Endothelial cell (in vitro differentiated cells): ENCODE measurements at regions not wholly inside any gene's neighbourhood (a gene's known extent, or its start where the extent isn't known, plus 50 kb on each side); places are given as distances from the start of the nearest gene placed in this dataset.

Source experiments
- DNase-seq: peaks from one replicate; pipeline ENCODE4 v3.0.0; 2021; ENCODE audit warnings: low spot score
- H3K27ac Mint-ChIP-seq: one replicate; pipeline ENCODE4 v1.8.0; 2021; ENCODE audit warnings: mixed read lengths, inconsistent platforms; ENCODE audit not compliant: unreplicated experiment
- H3K27me3 Mint-ChIP-seq: one replicate; pipeline ENCODE4 v1.8.0; 2021; ENCODE audit warnings: mild to moderate bottlenecking, moderate library complexity, mixed read lengths, inconsistent platforms; ENCODE audit not compliant: unreplicated experiment
- H3K36me3 Mint-ChIP-seq: one replicate; pipeline ENCODE4 v1.8.0; 2021; ENCODE audit warnings: mild to moderate bottlenecking, low read depth, mixed read lengths, inconsistent platforms; ENCODE audit not compliant: unreplicated experiment
- H3K4me1 Mint-ChIP-seq: one replicate; pipeline ENCODE4 v1.8.0; 2021; ENCODE audit warnings: mild to moderate bottlenecking, mixed read lengths, inconsistent platforms; ENCODE audit not compliant: unreplicated experiment
- H3K4me3 Mint-ChIP-seq: one replicate; pipeline ENCODE4 v1.8.0; 2021; ENCODE audit warnings: mild to moderate bottlenecking, mixed read lengths, inconsistent platforms; ENCODE audit not compliant: unreplicated experiment
- H3K9me3 Mint-ChIP-seq: one replicate; pipeline ENCODE4 v1.8.0; 2021; ENCODE audit warnings: mixed read lengths, inconsistent platforms; ENCODE audit not compliant: unreplicated experiment
- TF ChIP-seq, protein P1 (sequence below): fragments of 200-600 bp; sonication (generic); IDR thresholded peaks from one replicate; pipeline ENCODE4 v1.5.0; 2021; ENCODE audit warnings: antibody characterized with exemption; ENCODE audit not compliant: unreplicated experiment

DNA sequence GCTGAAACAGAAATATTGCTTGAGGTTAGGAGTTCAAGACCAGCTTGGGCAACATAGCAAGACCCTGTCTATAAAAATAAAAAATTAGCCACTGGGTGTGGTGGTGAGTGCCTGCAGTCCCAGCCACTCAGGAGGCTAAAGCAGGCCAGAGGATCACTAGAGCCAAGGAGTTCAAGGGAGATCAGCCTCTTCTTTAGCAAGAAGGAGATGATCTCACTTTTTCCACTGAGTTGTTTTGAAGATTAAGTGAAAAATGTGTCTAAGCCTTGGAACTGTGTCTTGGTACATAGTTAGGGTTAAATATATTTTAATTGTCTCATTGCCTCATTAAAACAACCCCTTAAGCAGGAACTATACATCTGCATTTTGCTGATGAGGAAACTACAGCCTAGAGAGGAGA, 279.0 kb upstream of the ZFP64 start:
- TF ChIP-seq, protein P1, sequence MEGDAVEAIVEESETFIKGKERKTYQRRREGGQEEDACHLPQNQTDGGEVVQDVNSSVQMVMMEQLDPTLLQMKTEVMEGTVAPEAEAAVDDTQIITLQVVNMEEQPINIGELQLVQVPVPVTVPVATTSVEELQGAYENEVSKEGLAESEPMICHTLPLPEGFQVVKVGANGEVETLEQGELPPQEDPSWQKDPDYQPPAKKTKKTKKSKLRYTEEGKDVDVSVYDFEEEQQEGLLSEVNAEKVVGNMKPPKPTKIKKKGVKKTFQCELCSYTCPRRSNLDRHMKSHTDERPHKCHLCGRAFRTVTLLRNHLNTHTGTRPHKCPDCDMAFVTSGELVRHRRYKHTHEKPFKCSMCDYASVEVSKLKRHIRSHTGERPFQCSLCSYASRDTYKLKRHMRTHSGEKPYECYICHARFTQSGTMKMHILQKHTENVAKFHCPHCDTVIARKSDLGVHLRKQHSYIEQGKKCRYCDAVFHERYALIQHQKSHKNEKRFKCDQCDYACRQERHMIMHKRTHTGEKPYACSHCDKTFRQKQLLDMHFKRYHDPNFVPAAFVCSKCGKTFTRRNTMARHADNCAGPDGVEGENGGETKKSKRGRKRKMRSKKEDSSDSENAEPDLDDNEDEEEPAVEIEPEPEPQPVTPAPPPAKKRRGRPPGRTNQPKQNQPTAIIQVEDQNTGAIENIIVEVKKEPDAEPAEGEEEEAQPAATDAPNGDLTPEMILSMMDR = no peak

GRCh38 chr20:52469128-52469527, 277.5 kb upstream of the ZFP64 start:
- H3K27ac Mint-ChIP-seq = no peak overlapping the region
- TF ChIP-seq, protein P1 = no peak
- no peaks in the 10 kb centered on the region for H3K4me1 Mint-ChIP-seq
- no peaks in the 10 kb centered on the region for H3K36me3 Mint-ChIP-seq
- H3K27me3 Mint-ChIP-seq = peaks cover 2% of the 10 kb centered on the region
- DNase-seq = no peak
- no peaks in the 10 kb centered on the region for H3K9me3 Mint-ChIP-seq
- no peak overlapping the region for H3K4me3 Mint-ChIP-seq

More for the DNA sequence above, 279.0 kb upstream of the ZFP64 start:
- Mint-ChIP-seq H3K4me3 (no peak overlapping the region), H3K27me3 (no peaks in the 10 kb centered on the region), H3K36me3 (no peaks in the 10 kb centered on the region), H3K27ac (no peak overlapping the region), H3K9me3 (no peaks in the 10 kb centered on the region), H3K4me1 (no peaks in the 10 kb centered on the region)
- no peak for DNase-seq

- TF ChIP-seq, protein P1 = no peak
- H3K9me3 Mint-ChIP-seq = no peaks in the 10 kb centered on the region
- H3K4me1 Mint-ChIP-seq = no peaks in the 10 kb centered on the region
- H3K36me3 Mint-ChIP-seq = no peaks in the 10 kb centered on the region
- peaks cover 2% of the 10 kb centered on the region for H3K27me3 Mint-ChIP-seq
- DNase-seq = no peak
- no peak overlapping the region for H3K4me3 Mint-ChIP-seq
- H3K27ac Mint-ChIP-seq = no peak overlapping the region
These were observed 274.4 kb upstream of the ZFP64 start for GRCh38 chr20:52465991-52466390.

- no peak overlapping the region for H3K27ac Mint-ChIP-seq
- TF ChIP-seq, protein P1 = no peak
- H3K4me1 Mint-ChIP-seq = no peaks in the 10 kb centered on the region
- no peak for DNase-seq
- no peaks in the 10 kb centered on the region for H3K36me3 Mint-ChIP-seq
- no peak overlapping the region for H3K4me3 Mint-ChIP-seq
- H3K27me3 Mint-ChIP-seq = peaks cover 2% of the 10 kb centered on the region
- no peaks in the 10 kb centered on the region for H3K9me3 Mint-ChIP-seq
These were observed 270.0 kb upstream of the ZFP64 start for GRCh38 chr20:52461582-52461981.

GRCh38 chr20:52459150-52459549, 267.6 kb upstream of the ZFP64 start:
- H3K27me3 Mint-ChIP-seq = no peaks in the 10 kb centered on the region
- H3K9me3 Mint-ChIP-seq = no peaks in the 10 kb centered on the region
- no peak overlapping the region for H3K4me3 Mint-ChIP-seq
- no peak overlapping the region for H3K27ac Mint-ChIP-seq
- TF ChIP-seq, protein P1 = no peak
- no peak for DNase-seq
- H3K4me1 Mint-ChIP-seq = no peaks in the 10 kb centered on the region
- no peaks in the 10 kb centered on the region for H3K36me3 Mint-ChIP-seq
